DMS 273 treated with DMSO at 0.1 percent for 48 hours (cell line): ENCODE measurements at regions not wholly inside any gene's neighbourhood (a gene's known extent, or its start where the extent isn't known, plus 50 kb on each side); places are given as distances from the start of the nearest gene placed in this dataset.
"Not testable (repeated sequence)": the region's sequence is repeated elsewhere in the genome, so short reads cannot be mapped to it uniquely, and the experiment has no call there.

ENCODE experiments used
- DNase-seq: peaks from one replicate; lab custom pipeline; 2025; lab: John Stamatoyannopoulos, UW

- no peak for DNase-seq
Measured at GRCh38 chr2:118611691-118612090, 235.8 kb downstream of the EN1 start.

GRCh38 chr2:118609138-118609537 lies 238.3 kb downstream of the EN1 start:
- no peak for DNase-seq

- DNase-seq: no peak
Measured at GRCh38 chr2:118607641-118608040, 239.8 kb downstream of the EN1 start.

- no peak for DNase-seq
Measured at GRCh38 chr2:118604811-118605210, 242.6 kb downstream of the EN1 start.

GRCh38 chr2:118604371-118604770 lies 243.1 kb downstream of the EN1 start:
- no peak for DNase-seq

- DNase-seq: no peak
Measured at GRCh38 chr2:118599141-118599540, 248.3 kb downstream of the EN1 start.

- no peak for DNase-seq
Measured at GRCh38 chr2:118596620-118597019, 250.8 kb downstream of the EN1 start.

- no peak for DNase-seq
Measured at GRCh38 chr2:118593257-118593656, 254.2 kb downstream of the EN1 start.

GRCh38 chr2:118591223-118591622 lies 256.2 kb downstream of the EN1 start:
- no peak for DNase-seq

GRCh38 chr2:118589721-118590120 lies 257.7 kb downstream of the EN1 start:
- DNase-seq: no peak

GRCh38 chr2:118588850-118589249 lies 258.6 kb downstream of the EN1 start:
- no peak for DNase-seq

- DNase-seq: no peak
Measured at GRCh38 chr2:118586312-118586711, 261.1 kb downstream of the EN1 start.

GRCh38 chr2:118584877-118585276 lies 262.6 kb downstream of the EN1 start:
- no peak for DNase-seq

GRCh38 chr2:118584062-118584749 lies 263.2 kb downstream of the EN1 start:
- DNase-seq: no peak

GRCh38 chr2:118582058-118582457 lies 265.4 kb downstream of the EN1 start:
- DNase-seq: no peak

GRCh38 chr2:118580651-118581050 lies 266.8 kb downstream of the EN1 start:
- no peak for DNase-seq

GRCh38 chr2:118580107-118580506 lies 267.3 kb downstream of the EN1 start:
- no peak for DNase-seq

- no peak for DNase-seq
Measured at GRCh38 chr2:118577202-118577601, 270.2 kb downstream of the EN1 start.

GRCh38 chr2:118576109-118576855 lies 271.2 kb downstream of the EN1 start:
- no peak for DNase-seq

- DNase-seq: not testable (repeated sequence)
Measured at GRCh38 chr2:118572380-118572779, 275.1 kb downstream of the EN1 start.

- DNase-seq: no peak
Measured at GRCh38 chr2:118569876-118570535, 277.4 kb downstream of the EN1 start.

GRCh38 chr2:118568700-118569099 lies 278.7 kb downstream of the EN1 start:
- no peak for DNase-seq
